ENCODE measurements at regions not wholly inside any gene's neighbourhood (a gene's known extent, or its start where the extent isn't known, plus 50 kb on each side); places are given as distances from the start of the nearest gene placed in this dataset.

GRCh38 chr13:44739539-44739938, 163.4 kb upstream of the TSC22D1 start:
- TF ChIP-seq POLR2A (IDR thresholded peaks at IDR 0.05) = no peak
- TF ChIP-seq CTCF (IDR thresholded peaks at IDR 0.05 in 4 of 5, conservative IDR thresholded peaks at IDR 0.05 in 1 of 5) = no peak
